SK-N-SH (cell line): ENCODE measurements at regions not wholly inside any gene's neighbourhood (a gene's known extent, or its start where the extent isn't known, plus 50 kb on each side); places are given as distances from the start of the nearest gene placed in this dataset.

Experiments
- GABPA ChIP-seq: IDR thresholded peaks from 2 replicates; pipeline ENCODE4 v1.4.0; 2012; ENCODE audit warnings: low read depth, mild to moderate bottlenecking
- NRF1 ChIP-seq: IDR thresholded peaks from 2 replicates; pipeline ENCODE4 v1.6.1; 2012; ENCODE audit warnings: low read depth, mild to moderate bottlenecking, low read length
- RAD21 ChIP-seq: IDR thresholded peaks from 2 replicates; pipeline ENCODE4 v1.6.1; 2012; ENCODE audit warnings: mild to moderate bottlenecking, low read length
- RFX5 ChIP-seq: IDR thresholded peaks from 2 replicates; pipeline ENCODE4 v1.6.1; 2012; ENCODE audit warnings: mild to moderate bottlenecking, improper control_type of control experiment, low read length
- TCF12 ChIP-seq: IDR thresholded peaks from 2 replicates; pipeline ENCODE4 v1.4.0; 2012
- YY1 ChIP-seq: IDR thresholded peaks from 2 replicates; pipeline ENCODE4 v1.4.0; 2012; ENCODE audit warnings: low read depth, mild to moderate bottlenecking
- TF ChIP-seq, protein P1 (sequence below): IDR thresholded peaks from 2 replicates; pipeline ENCODE4 v1.4.0; 2012; ENCODE audit warnings: low read depth

DNA sequence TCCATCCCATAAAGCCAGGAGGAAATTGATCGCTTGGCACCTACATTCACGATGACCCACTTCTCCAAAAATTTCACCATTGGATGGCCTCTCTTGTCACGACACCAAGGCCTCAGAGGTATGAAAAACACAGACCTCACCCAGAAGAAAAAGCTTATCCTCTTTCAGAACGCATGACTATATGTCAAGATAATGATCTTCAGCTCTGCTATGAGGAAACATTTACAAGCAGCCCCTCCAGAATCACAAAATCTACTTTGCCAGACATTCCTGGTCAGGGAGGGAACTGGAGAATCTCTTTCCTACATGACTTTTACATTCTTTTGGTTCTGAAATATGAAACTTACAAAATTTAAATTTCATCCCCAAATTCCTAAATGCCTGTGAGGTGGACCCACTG is 122.7 kb downstream of the WNT5A start:
- TF ChIP-seq RAD21: no peak
- TF ChIP-seq RFX5: no peak
- no peak for TF ChIP-seq GABPA
- TF ChIP-seq, protein P1, sequence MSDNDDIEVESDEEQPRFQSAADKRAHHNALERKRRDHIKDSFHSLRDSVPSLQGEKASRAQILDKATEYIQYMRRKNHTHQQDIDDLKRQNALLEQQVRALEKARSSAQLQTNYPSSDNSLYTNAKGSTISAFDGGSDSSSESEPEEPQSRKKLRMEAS: no peak
- no peak for TF ChIP-seq NRF1
- TF ChIP-seq TCF12: peak; percentile 50
- no peak for TF ChIP-seq YY1
